HL-60 (cell line): ENCODE measurements at regions not wholly inside any gene's neighbourhood (a gene's known extent, or its start where the extent isn't known, plus 50 kb on each side); places are given as distances from the start of the nearest gene placed in this dataset.

Source experiments
- DNase-seq, 2 experiments: peaks; one replicate each; pipeline ENCODE4 v3.0.0-alpha.2; 2010 to 2020; ENCODE audit warnings: low read depth in 1 of 2, low spot score in 1 of 2
- H3K27ac ChIP-seq: fragments of 250-450 bp; sonication (Bioruptor Pico); replicated peaks from 2 replicates; pipeline ENCODE4 v1.5.1; 2020; ENCODE audit warnings: mild to moderate bottlenecking, moderate library complexity
- H3K27me3 ChIP-seq: fragments of 250-450 bp; sonication (Bioruptor Pico); 2 replicates; pipeline ENCODE4 v1.5.1; 2021; ENCODE audit warnings: mild to moderate bottlenecking, moderate library complexity; ENCODE audit not compliant: insufficient read depth, poor library complexity, severe bottlenecking
- H3K4me3 ChIP-seq: replicated peaks from 2 replicates; pipeline ENCODE4 v1.5.1; 2011; ENCODE audit warnings: mild to moderate bottlenecking, control low read depth, low read length; ENCODE audit not compliant: insufficient read depth
- CTCF ChIP-seq: IDR thresholded peaks from one replicate; pipeline ENCODE4 v1.5.1; 2011; ENCODE audit warnings: low read length, control low read depth, inconsistent platforms; ENCODE audit not compliant: insufficient read depth
- GABPA ChIP-seq: IDR thresholded peaks from 2 replicates; pipeline ENCODE4 v1.6.1; 2012; ENCODE audit warnings: low read depth
- POLR2AphosphoS5 ChIP-seq: IDR thresholded peaks from 2 replicates; pipeline ENCODE4 v1.6.1; 2012; ENCODE audit warnings: low read depth
- REST ChIP-seq: IDR thresholded peaks from 2 replicates; pipeline ENCODE4 v1.6.1; 2012; ENCODE audit warnings: low read depth; ENCODE audit not compliant: insufficient replicate concordance
- SPI1 ChIP-seq: IDR thresholded peaks from 2 replicates; pipeline ENCODE4 v1.6.1; 2012; ENCODE audit warnings: low read depth, mild to moderate bottlenecking, borderline replicate concordance

- Histone ChIP-seq H3K27ac (no peak overlapping the region), H3K27me3 (peaks cover 31% of the 10 kb centered on the region), H3K4me3 (no peak overlapping the region)
- TF ChIP-seq CTCF (no peak), POLR2AphosphoS5 (no peak), GABPA (no peak), REST (no peak), SPI1 (no peak)
- no peak for DNase-seq
These were observed 73.7 kb upstream of the CISTR start for GRCh38 chr12:53825246-53826081.

DNA sequence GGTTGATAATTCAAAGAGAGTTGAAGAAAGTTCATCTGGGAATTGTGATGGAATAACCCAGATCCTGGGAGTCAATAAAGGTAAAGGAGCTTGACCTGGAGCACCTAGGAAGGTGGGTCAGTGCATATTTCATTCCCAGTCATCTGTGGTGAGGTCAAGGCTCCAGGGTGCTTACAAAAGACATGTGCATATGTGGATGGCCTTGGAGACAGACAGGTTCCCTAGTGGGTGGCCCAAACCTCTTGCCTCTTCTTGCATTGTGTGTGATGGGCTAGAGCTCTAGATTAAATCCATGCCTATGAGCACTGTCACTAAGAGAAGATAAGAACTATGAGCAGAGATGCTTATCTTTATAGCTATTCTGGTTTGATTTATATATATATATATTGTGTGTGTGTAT lies 75.5 kb upstream of the CISTR start:
- H3K27me3 ChIP-seq: peaks cover 29% of the 10 kb centered on the region
- no peak overlapping the region for H3K27ac ChIP-seq
- no peak overlapping the region for H3K4me3 ChIP-seq
- no peak for DNase-seq
- TF ChIP-seq CTCF: no peak
- no peak for TF ChIP-seq POLR2AphosphoS5
- TF ChIP-seq GABPA: no peak
- TF ChIP-seq REST: no peak
- TF ChIP-seq SPI1: no peak

DNA sequence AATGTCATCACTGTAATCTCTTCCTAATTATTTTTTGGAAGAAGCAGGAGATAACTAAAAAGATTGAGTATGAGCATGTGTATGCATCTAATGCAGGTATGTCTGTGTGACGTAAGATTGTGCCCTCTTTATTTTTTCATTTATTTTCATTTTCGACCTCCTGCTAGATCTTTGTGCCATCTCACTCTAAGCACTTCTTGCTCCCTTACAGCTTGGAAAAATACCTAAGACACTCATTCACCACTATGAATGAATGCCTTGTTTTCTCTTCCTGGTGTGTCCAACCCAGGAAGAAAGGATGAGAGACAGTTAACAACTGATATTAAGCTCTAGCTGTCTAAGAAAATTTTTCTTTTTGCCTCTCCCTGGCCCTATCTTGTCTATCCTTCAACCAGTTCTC lies 76.8 kb upstream of the CISTR start:
- no peak for TF ChIP-seq CTCF
- no peak for TF ChIP-seq REST
- no peak for TF ChIP-seq GABPA
- TF ChIP-seq POLR2AphosphoS5: no peak
- TF ChIP-seq SPI1: no peak
- Histone ChIP-seq H3K27ac (no peak overlapping the region), H3K4me3 (no peak overlapping the region), H3K27me3 (peaks cover 24% of the 10 kb centered on the region)
- DNase-seq: no peak
